ENCODE measurements at regions not wholly inside any gene's neighbourhood (a gene's known extent, or its start where the extent isn't known, plus 50 kb on each side); places are given as distances from the start of the nearest gene placed in this dataset.

DNA sequence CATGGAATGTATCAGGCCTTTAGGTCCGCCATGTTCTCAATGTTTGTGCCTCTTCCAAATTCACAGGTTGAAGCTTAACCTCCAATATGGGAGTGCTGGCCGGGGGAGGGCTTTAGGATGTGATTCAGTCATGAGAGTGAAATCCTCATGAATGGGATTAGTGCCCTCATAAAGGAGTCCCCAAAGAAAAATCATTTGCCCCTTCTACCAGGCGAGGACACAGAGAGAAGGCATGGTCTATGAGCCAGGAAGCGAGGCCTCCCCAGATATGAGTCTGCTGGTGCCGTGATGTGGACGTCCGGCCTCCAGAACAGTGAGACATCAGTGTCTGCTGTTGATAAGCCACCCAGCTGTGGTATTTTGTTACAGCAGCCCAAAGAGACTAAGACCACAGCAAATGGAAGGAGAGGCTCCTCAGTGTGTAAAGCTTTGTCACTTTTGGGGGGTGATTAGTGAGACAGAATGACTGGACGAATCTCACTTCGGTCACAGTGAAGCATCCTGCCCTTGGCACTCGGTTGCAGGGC lies 231.3 kb upstream of the KLF6 start:
- TF ChIP-seq TAF1 (IDR thresholded peaks at IDR 0.05; ENCODE audit: low read depth) (no peak), YY1 (IDR thresholded peaks at IDR 0.05; ENCODE audit: low read depth) (no peak)

All from Ishikawa (cell line).